HFFc6 (cell line): ENCODE measurements at regions not wholly inside any gene's neighbourhood (a gene's known extent, or its start where the extent isn't known, plus 50 kb on each side); places are given as distances from the start of the nearest gene placed in this dataset.

ENCODE experiments used
- DNase-seq: peaks from one replicate; pipeline ENCODE4 v3.0.0-alpha.2; 2018
- H3K27ac Mint-ChIP-seq: 2 replicates; pipeline ENCODE4 v1.8.0; 2020; ENCODE audit warnings: mild to moderate bottlenecking, mixed read lengths
- H3K27me3 Mint-ChIP-seq: 2 replicates; pipeline ENCODE4 v1.8.0; 2021; ENCODE audit warnings: mild to moderate bottlenecking, moderate library complexity, mixed read lengths; ENCODE audit not compliant: insufficient read depth
- H3K36me3 Mint-ChIP-seq: 2 replicates; pipeline ENCODE4 v1.8.0; 2021; ENCODE audit warnings: low read depth, mixed read lengths
- H3K4me1 Mint-ChIP-seq: 2 replicates; pipeline ENCODE4 v1.8.0; 2020; ENCODE audit warnings: low read depth, mixed read lengths
- H3K4me3 Mint-ChIP-seq: 2 replicates; pipeline ENCODE4 v1.8.0; 2020; ENCODE audit warnings: mild to moderate bottlenecking, moderate library complexity, mixed read lengths
- H3K9me3 Mint-ChIP-seq: 2 replicates; pipeline ENCODE4 v1.8.0; 2020; ENCODE audit warnings: mild to moderate bottlenecking, mixed read lengths
- CTCF ChIP-seq: fragments of 200-600 bp; sonication (generic); IDR thresholded peaks from 2 replicates; pipeline ENCODE4 v1.5.0; 2021; ENCODE audit warnings: antibody characterized with exemption, mild to moderate bottlenecking

- H3K27me3 Mint-ChIP-seq: peaks cover 1% of the 10 kb centered on the region; the same call in 1 of the 2 replicates
- H3K27ac Mint-ChIP-seq: no peak overlapping the region
- no peaks in the 10 kb centered on the region for H3K4me1 Mint-ChIP-seq
- TF ChIP-seq CTCF: no peak
- DNase-seq: no peak
- H3K36me3 Mint-ChIP-seq: no peaks in the 10 kb centered on the region
- no peak overlapping the region for H3K4me3 Mint-ChIP-seq
- H3K9me3 Mint-ChIP-seq: peaks cover 64% of the 10 kb centered on the region
Observed at GRCh38 chr12:24134092-24134491, 184.6 kb upstream of the SOX5 start.

- TF ChIP-seq CTCF: no peak
- Mint-ChIP-seq H3K4me1 (no peaks in the 10 kb centered on the region), H3K27me3 (peaks cover 1% of the 10 kb centered on the region; the same call in 1 of the 2 replicates), H3K9me3 (peaks cover 58% of the 10 kb centered on the region), H3K4me3 (no peak overlapping the region), H3K27ac (no peak overlapping the region), H3K36me3 (no peaks in the 10 kb centered on the region)
- DNase-seq: no peak
Observed at GRCh38 chr12:24133384-24133783, 183.9 kb upstream of the SOX5 start.

- H3K27me3 Mint-ChIP-seq: no peaks in the 10 kb centered on the region
- H3K9me3 Mint-ChIP-seq: peaks cover 45% of the 10 kb centered on the region
- H3K4me1 Mint-ChIP-seq: no peaks in the 10 kb centered on the region
- no peak overlapping the region for H3K4me3 Mint-ChIP-seq
- H3K36me3 Mint-ChIP-seq: no peaks in the 10 kb centered on the region
- no peak for TF ChIP-seq CTCF
- no peak for DNase-seq
- no peak overlapping the region for H3K27ac Mint-ChIP-seq
Observed at GRCh38 chr12:24127919-24128721, 178.7 kb upstream of the SOX5 start.

GRCh38 chr12:24125280-24125679, 175.8 kb upstream of the SOX5 start:
- no peak overlapping the region for H3K4me3 Mint-ChIP-seq
- no peak for TF ChIP-seq CTCF
- no peaks in the 10 kb centered on the region for H3K36me3 Mint-ChIP-seq
- H3K27ac Mint-ChIP-seq: no peak overlapping the region
- no peaks in the 10 kb centered on the region for H3K27me3 Mint-ChIP-seq
- peaks cover 35% of the 10 kb centered on the region for H3K9me3 Mint-ChIP-seq
- DNase-seq: no peak
- no peaks in the 10 kb centered on the region for H3K4me1 Mint-ChIP-seq

DNA sequence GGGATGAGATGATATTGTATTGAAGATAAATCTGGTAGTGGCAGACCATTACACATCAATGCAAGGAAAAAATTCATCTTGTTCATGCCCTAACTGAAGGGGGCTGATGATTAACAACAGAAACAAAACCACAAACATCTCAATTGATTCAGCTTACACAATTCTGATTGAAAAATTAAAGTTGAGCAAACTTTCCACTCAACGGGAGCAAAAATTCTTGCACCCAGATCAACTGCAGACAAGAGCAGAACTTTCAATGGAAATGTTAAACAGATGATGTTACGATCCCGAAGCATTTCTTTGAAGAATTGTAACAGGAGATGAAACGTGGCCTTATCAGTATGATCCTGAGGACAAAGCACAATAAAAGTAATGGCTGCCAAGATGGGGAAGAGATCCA, 172.4 kb upstream of the SOX5 start:
- H3K4me1 Mint-ChIP-seq: no peaks in the 10 kb centered on the region

More for the DNA sequence above, 172.4 kb upstream of the SOX5 start:
- Mint-ChIP-seq H3K36me3 (no peaks in the 10 kb centered on the region), H3K27ac (no peak overlapping the region), H3K27me3 (no peaks in the 10 kb centered on the region), H3K9me3 (peaks cover 21% of the 10 kb centered on the region), H3K4me3 (no peak overlapping the region)
- TF ChIP-seq CTCF: no peak
- DNase-seq: no peak
